Right cardiac atrium (tissue), 5 donors: ENCODE measurements at regions not wholly inside any gene's neighbourhood (a gene's known extent, or its start where the extent isn't known, plus 50 kb on each side); places are given as distances from the start of the nearest gene placed in this dataset.
A peak's percentile ranks its signal among the peaks of the same experiment; 100 is the strongest.

Experiments
- ATAC-seq, 2 donors: fragments of 200-7000 bp; cut with Tn5 transposase; one replicate each; pipeline versions ENCODE4 v1.8.0 to v1.9.1; 2020; ENCODE audit warnings: moderate library complexity in 2 of 2, mild to moderate bottlenecking in 1 of 2
- DNase-seq, 3 donors: peaks; one replicate each; pipeline ENCODE4 v3.0.0-alpha.2; 2020
- H3K27ac ChIP-seq: one replicate; pipeline ENCODE4 v1.5.1; 2013; ENCODE audit warnings: mild to moderate bottlenecking, low read length, control low read depth, moderate library complexity
- H3K27me3 ChIP-seq: one replicate; pipeline ENCODE4 v1.6.1; 2013; ENCODE audit not compliant: control insufficient read depth, insufficient read depth
- H3K4me1 ChIP-seq: one replicate; pipeline ENCODE4 v1.6.1; 2013; ENCODE audit warnings: low read length; ENCODE audit not compliant: control insufficient read depth, insufficient read depth
- H3K4me3 ChIP-seq: one replicate; pipeline ENCODE4 v1.5.1; 2013; ENCODE audit warnings: low read length, control low read depth
- H3K9me3 ChIP-seq: one replicate; pipeline ENCODE4 v1.6.1; 2013; ENCODE audit warnings: low read length; ENCODE audit not compliant: control insufficient read depth
- WGBS: extraction: QIAGEN DNeasy Blood & Tissue Kit; methylation state at CpG from one replicate; pipeline ENCODE4 v1.1.7; 2013; 5-methylcytosine and 5-hydroxymethylcytosine counted together
- intact Hi-C, 4 donors: fragments of 100-400 bp; cut with DNase I; formaldehyde crosslinking; loops; one replicate each; pipeline versions ENCODE4 v1.11.0 to v1.14.0; 2022 to 2023
- donor health status: healthy with polysubstance abuse.
- donor health status: DM: no; HTN: yes; CAD: no.
- donor health status: DM: no; HTN: no; CAD: no.
- donor health status: DM: no; HTN: yes; CAD: no; lungs with severe emphysema.
- donor health status: DM: yes; HTN: yes; CAD: no.

GRCh38 chr7:46622251-46622650 is 701.2 kb upstream of the IGFBP3 start:
- H3K9me3 ChIP-seq: no peaks in the 10 kb centered on the region
- ATAC-seq (no peak), DNase-seq (no peak)
- H3K4me3 ChIP-seq: no peak overlapping the region
- H3K27ac ChIP-seq: no peak overlapping the region
- WGBS: 87% methylated on average over 2 of the region's 2 CpGs
- no peaks in the 10 kb centered on the region for H3K27me3 ChIP-seq
- no peaks in the 10 kb centered on the region for H3K4me1 ChIP-seq
- intact Hi-C loops: no loop called here

DNA sequence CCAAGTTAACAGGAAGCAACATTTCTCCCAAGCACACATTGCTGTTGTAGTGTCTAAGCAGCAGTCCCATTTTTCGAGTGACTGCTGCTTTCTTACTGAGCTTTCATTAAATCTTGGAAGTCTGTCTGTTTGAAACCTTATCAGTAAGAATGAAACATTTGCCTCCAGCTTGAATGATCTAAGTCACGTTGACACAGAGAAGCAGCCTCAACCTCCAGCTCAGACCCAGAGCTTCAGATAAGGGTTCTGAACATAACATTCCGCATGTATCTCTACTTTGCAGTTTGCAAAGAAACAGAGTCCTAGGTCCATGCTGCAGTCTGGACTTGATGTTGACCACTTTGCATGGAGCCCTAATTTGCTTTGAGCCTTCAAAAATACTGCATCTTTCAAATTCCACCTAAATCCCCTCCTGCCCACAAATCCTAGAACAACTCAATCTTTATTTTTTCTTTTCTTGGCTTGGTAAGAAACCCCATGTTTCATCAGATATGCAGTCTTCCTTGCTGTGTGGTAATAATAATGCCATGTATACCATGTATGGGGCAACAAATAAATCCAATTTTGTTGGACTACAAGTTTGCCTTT is 698.7 kb upstream of the IGFBP3 start:
- no peaks in the 10 kb centered on the region for H3K9me3 ChIP-seq
- H3K4me1 ChIP-seq: no peaks in the 10 kb centered on the region
- no peaks in the 10 kb centered on the region for H3K27me3 ChIP-seq
- H3K27ac ChIP-seq: no peak overlapping the region
- intact Hi-C loops: no loop called here
- WGBS: 39% methylated on average over 3 of the region's 3 CpGs
- no peak overlapping the region for H3K4me3 ChIP-seq
- DNase-seq (peak in 1 of 3 donors; percentile 18), ATAC-seq (peak in 1 of 2 donors; percentile 72)

DNA sequence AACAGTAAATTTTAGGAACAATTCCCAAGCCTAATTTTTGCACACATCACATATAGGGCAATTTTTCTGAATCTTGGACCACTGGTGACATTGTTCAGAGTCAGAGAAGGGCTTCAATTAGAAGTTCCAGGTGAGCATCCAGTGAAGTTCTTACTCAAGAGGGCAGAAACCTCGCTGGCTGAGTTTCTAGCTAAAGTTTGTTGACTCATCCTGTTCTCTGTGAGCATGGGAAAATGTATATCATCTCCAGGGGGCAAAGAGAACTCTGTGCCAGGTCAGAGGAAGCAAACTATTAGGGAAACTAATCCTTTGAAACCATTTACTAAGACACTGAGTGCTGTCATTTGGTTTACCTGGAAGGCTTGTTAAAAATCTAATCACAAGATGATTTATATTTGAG is 695.6 kb upstream of the IGFBP3 start:
- no peak overlapping the region for H3K27ac ChIP-seq
- WGBS: 90% methylated on average over 1 of the region's 1 CpG
- H3K27me3 ChIP-seq: no peaks in the 10 kb centered on the region
- no peaks in the 10 kb centered on the region for H3K9me3 ChIP-seq
- no peak overlapping the region for H3K4me3 ChIP-seq
- H3K4me1 ChIP-seq: no peaks in the 10 kb centered on the region
- intact Hi-C loops: no loop called here
- DNase-seq: no peak
- no peak for ATAC-seq

DNA sequence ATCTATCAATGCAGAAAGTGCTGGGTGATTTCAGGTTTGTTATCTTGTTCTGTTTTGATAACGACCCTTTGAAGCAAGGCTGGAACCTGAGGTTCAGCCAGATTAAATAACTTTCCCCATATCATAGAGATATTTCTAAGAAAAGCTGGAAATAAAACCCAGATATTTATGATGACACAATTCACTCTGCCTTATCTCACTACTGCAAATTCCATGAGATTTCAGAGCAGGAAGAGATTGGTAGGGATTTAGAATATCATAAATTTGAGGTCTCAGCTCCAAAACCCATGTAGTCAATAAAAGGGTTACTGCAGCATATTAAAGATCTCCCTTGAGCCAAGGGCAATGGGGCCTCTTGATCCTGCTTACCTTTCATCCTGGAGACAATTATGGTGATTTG is 692.5 kb upstream of the IGFBP3 start:
- Histone ChIP-seq H3K27ac (no peak overlapping the region), H3K27me3 (no peaks in the 10 kb centered on the region), H3K9me3 (no peaks in the 10 kb centered on the region), H3K4me1 (peaks cover 7% of the 10 kb centered on the region), H3K4me3 (no peak overlapping the region)
- intact Hi-C loops: no loop called here
- WGBS: 34% methylated on average over 1 of the region's 1 CpG
- ATAC-seq (peak in 1 of 2 donors; percentile 25), DNase-seq (no peak)

DNA sequence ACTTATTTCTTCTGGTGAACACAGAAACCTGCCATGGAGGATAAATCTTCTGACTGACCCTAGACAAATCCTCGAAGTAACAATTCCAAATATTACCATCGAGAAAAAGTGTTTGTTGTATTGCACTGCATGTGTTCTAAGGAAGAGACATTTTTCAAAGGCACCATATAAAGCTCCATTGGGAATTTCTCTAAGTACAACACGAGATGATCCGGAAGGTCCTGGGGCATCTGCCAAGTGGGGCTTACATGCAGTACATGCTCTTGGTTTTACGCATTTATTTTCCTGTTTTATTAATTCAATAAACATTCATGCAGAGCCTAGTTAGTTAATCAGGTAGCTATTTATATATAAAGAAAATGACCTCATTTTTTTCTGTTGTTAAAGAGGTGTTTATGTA is 692.0 kb upstream of the IGFBP3 start:
- H3K9me3 ChIP-seq: no peaks in the 10 kb centered on the region
- H3K4me1 ChIP-seq: peaks cover 7% of the 10 kb centered on the region
- intact Hi-C loops: no loop called here
- no peaks in the 10 kb centered on the region for H3K27me3 ChIP-seq
- H3K4me3 ChIP-seq: no peak overlapping the region
- H3K27ac ChIP-seq: no peak overlapping the region
- ATAC-seq (peak in 1 of 2 donors; percentile 29), DNase-seq (peak in 1 of 3 donors; percentile 52)
- 52% methylated on average over 5 of the region's 5 CpGs for WGBS

DNA sequence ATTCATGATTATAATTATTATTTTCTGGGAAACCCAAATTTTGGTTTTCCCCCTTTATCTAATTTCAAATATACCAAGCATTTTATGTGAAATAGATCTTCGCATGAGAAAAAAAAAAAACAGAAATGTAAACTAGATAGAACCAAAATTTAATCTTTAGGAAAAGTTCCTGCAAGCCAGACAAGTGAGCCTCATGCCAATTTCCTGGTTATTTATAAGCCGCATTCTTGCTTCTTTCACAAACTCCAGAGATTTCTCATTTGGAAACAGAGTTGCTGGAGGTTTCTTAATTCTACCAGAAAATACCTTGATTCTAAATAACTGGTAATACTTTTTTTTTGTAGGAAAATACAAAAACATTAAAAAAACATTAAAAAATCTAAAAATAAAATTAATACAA is 690.4 kb upstream of the IGFBP3 start:
- Histone ChIP-seq H3K27me3 (no peaks in the 10 kb centered on the region), H3K4me3 (no peak overlapping the region), H3K27ac (no peak overlapping the region), H3K4me1 (peaks cover 7% of the 10 kb centered on the region), H3K9me3 (no peaks in the 10 kb centered on the region)
- ATAC-seq: no peak
- WGBS: 63% methylated on average over 2 of the region's 2 CpGs
- intact Hi-C loops: no loop called here
- DNase-seq: no peak

DNA sequence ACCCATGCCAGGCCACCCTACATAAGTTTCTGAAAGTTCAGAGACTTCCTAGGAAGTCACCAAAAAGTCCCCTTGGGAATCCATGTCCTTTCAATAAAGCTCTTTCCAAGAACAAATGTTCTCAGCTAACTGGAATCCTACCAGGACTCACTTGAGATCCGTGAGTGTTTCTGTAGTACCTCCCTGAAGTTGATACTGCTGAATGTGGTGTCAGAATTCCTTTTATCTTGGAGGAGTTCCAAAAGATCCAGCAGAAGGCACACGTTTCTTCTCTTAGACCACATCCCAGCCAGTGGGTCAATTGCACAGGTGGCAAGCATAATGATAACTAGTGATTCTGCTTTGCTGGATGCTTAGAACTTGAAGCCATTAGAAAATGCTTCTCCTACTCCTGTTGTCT is 689.7 kb upstream of the IGFBP3 start:
- peak; percentile 54 to 71 for ATAC-seq
- H3K4me3 ChIP-seq: no peak overlapping the region
- no peak for DNase-seq
- no peak overlapping the region for H3K27ac ChIP-seq
- H3K9me3 ChIP-seq: no peaks in the 10 kb centered on the region
- 23% methylated on average over 2 of the region's 2 CpGs for WGBS
- H3K27me3 ChIP-seq: no peaks in the 10 kb centered on the region
- intact Hi-C loops: no loop called here
- H3K4me1 ChIP-seq: peaks cover 7% of the 10 kb centered on the region

- intact Hi-C loops: no loop called here
- H3K27me3 ChIP-seq: no peaks in the 10 kb centered on the region
- peaks cover 18% of the 10 kb centered on the region for H3K4me1 ChIP-seq
- ATAC-seq (no peak), DNase-seq (peak; percentile 61 to 86 (median 72))
- no peak overlapping the region for H3K27ac ChIP-seq
- WGBS: 71% methylated on average over 4 of the region's 4 CpGs
- no peak overlapping the region for H3K4me3 ChIP-seq
- H3K9me3 ChIP-seq: no peaks in the 10 kb centered on the region
These were observed 686.1 kb upstream of the IGFBP3 start for GRCh38 chr7:46607176-46607575.

GRCh38 chr7:46606761-46607160 is 685.7 kb upstream of the IGFBP3 start:
- H3K27me3 ChIP-seq: no peaks in the 10 kb centered on the region
- intact Hi-C loops: no loop called here
- H3K27ac ChIP-seq: no peak overlapping the region
- 88% methylated on average over 3 of the region's 3 CpGs for WGBS
- H3K4me1 ChIP-seq: peaks cover 19% of the 10 kb centered on the region
- ATAC-seq (no peak), DNase-seq (no peak)
- H3K9me3 ChIP-seq: no peaks in the 10 kb centered on the region
- no peak overlapping the region for H3K4me3 ChIP-seq

DNA sequence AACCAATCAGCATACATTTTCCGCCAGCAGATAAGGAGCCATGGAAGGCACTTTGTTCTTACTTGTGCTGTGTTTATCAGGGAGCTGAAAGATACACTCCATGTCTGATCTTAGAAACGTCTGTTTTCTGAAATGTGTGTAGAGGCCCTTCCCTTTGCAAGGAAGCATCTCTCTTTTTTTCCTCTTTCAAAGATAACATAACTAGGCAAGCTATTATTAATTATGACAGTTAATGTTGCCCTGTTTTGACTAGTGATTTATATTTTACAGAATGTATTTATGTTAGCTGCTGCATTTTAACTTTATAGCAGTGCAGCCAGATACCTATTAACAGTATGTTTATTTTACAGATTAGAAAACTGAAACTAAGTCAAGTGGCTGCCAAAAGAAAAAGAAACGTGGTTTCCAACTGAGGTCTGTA is 683.2 kb upstream of the IGFBP3 start:
- ATAC-seq: peak; percentile 69 to 71
- H3K4me1 ChIP-seq: peaks cover 14% of the 10 kb centered on the region
- no peak overlapping the region for H3K4me3 ChIP-seq

DNA sequence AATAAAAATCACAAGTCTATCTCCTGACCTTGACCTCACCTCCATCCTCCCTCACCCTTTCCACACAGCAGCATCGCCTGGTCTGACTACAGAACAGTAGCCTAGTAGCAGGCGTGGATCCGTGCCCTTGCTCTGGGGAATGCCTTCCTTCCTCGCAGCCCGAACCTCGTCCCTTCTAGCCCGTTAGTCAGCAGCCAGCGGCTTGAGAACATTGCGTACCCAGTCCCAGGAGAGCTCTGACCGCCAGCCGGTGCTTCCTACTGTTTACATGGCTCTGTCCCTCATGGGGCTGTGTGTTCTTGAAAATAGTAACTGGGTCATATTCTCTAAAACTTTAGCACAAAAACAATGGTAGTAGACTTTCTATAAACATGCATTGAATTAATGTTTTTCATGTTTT is 682.7 kb upstream of the IGFBP3 start:
- WGBS: 20% methylated on average over 11 of the region's 11 CpGs
- intact Hi-C loops: no loop called here
- Histone ChIP-seq H3K4me1 (peaks cover 14% of the 10 kb centered on the region), H3K27ac (peak overlapping the region; percentile 94), H3K4me3 (no peak overlapping the region), H3K9me3 (no peaks in the 10 kb centered on the region), H3K27me3 (no peaks in the 10 kb centered on the region)
- peak; percentile 94 to 97 (median 94) for DNase-seq
- ATAC-seq: peak; percentile 96

More for the DNA sequence above, 683.2 kb upstream of the IGFBP3 start:
- DNase-seq: no peak
- Histone ChIP-seq H3K27ac (no peak overlapping the region), H3K9me3 (no peaks in the 10 kb centered on the region), H3K27me3 (no peaks in the 10 kb centered on the region)
- WGBS: 20% methylated on average over 3 of the region's 3 CpGs
- intact Hi-C loops: no loop called here

GRCh38 chr7:46603296-46603752 is 682.3 kb upstream of the IGFBP3 start:
- 50% methylated on average over 7 of the region's 7 CpGs for WGBS
- H3K4me1 ChIP-seq: peaks cover 14% of the 10 kb centered on the region
- no peak overlapping the region for H3K4me3 ChIP-seq
- H3K27me3 ChIP-seq: no peaks in the 10 kb centered on the region
- peak overlapping the region; percentile 94 for H3K27ac ChIP-seq
- intact Hi-C loops: no loop called here
- H3K9me3 ChIP-seq: no peaks in the 10 kb centered on the region
- DNase-seq (peak; percentile 19 to 59 (median 43)), ATAC-seq (peak; percentile 61 to 75)
